ENCODE measurements at regions not wholly inside any gene's neighbourhood (a gene's known extent, or its start where the extent isn't known, plus 50 kb on each side); places are given as distances from the start of the nearest gene placed in this dataset.

DNA sequence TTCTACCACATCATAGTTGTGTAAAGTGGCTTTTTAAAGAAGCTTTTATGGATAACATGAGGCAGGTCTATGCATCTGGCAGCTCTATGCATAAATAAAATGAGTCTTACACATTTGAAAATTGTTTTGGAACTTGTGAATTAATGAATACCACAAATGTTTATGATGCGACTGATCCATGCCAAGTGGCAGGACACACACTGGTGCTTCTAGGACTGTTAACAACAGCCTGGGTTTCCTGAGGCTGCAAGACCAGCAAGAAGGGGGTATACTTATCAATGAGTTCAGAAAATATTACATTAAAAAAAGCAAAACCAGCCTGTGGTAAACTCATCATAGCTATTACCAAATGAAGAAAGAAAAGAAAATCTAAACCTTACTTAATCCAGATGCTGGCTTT lies 212.9 kb upstream of the PDE10A start:
- H3K36me3 ChIP-seq (ENCODE audit: control insufficient read depth in 2 of 2, insufficient read depth in 1 of 2, low read length in 2 of 2), result no peaks in the 10 kb centered on the region
- TF ChIP-seq ZIC2 (tag by site-specific recombination; IDR thresholded peaks at IDR 0.05), result no peak
- no peak for TF ChIP-seq ZNF707 (tag by site-specific recombination; IDR thresholded peaks at IDR 0.05)
- no peak for TF ChIP-seq FEZF1 (tag by site-specific recombination; IDR thresholded peaks at IDR 0.05)
- no peak for TF ChIP-seq ZNF785 (tag by site-specific recombination; IDR thresholded peaks at IDR 0.05)
- no peak for TF ChIP-seq ZNF747 (tag by site-specific recombination; IDR thresholded peaks at IDR 0.05)
- TF ChIP-seq, protein P1, sequence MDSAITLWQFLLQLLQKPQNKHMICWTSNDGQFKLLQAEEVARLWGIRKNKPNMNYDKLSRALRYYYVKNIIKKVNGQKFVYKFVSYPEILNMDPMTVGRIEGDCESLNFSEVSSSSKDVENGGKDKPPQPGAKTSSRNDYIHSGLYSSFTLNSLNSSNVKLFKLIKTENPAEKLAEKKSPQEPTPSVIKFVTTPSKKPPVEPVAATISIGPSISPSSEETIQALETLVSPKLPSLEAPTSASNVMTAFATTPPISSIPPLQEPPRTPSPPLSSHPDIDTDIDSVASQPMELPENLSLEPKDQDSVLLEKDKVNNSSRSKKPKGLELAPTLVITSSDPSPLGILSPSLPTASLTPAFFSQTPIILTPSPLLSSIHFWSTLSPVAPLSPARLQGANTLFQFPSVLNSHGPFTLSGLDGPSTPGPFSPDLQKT (IDR thresholded peaks at IDR 0.05; ENCODE audit: borderline replicate concordance, low read depth, low read length), result no peak
- TF ChIP-seq KLF8 (tag by site-specific recombination; IDR thresholded peaks at IDR 0.05), result no peak
- no peak for TF ChIP-seq ZNF202 (tag by site-specific recombination; IDR thresholded peaks at IDR 0.05; ENCODE audit: borderline replicate concordance)
- no peak for TF ChIP-seq GFI1B (tag by site-specific recombination; IDR thresholded peaks at IDR 0.05)
- TF ChIP-seq ZNF654 (tag by site-specific recombination; IDR thresholded peaks at IDR 0.05; ENCODE audit: low read depth), result no peak
- TF ChIP-seq HOXC10 (CRISPR knock-in tag; IDR thresholded peaks at IDR 0.05), result no peak
- TF ChIP-seq ZNF510 (tag by site-specific recombination; IDR thresholded peaks at IDR 0.05; ENCODE audit: insufficient replicate concordance), result no peak
- TF ChIP-seq ZNF501 (tag by site-specific recombination; IDR thresholded peaks at IDR 0.05), result no peak
- H3K4me3 ChIP-seq (ENCODE audit: low read depth, low read length), result no peak overlapping the region
- no peaks in the 10 kb centered on the region for H3K9me3 ChIP-seq (ENCODE audit: control insufficient read depth, insufficient read depth, low read depth, low read length)
- no peak overlapping the region for H3K27ac ChIP-seq (ENCODE audit: extremely low read depth, low read depth, low read length)
- H3K4me1 ChIP-seq (ENCODE audit: control insufficient read depth, insufficient read depth, low read length), result no peaks in the 10 kb centered on the region
- CTCF ChIA-PET, result interaction anchor here (1.0 to 2.4 kb wide), 2 partner anchors 9 to 222 kb away, joined by 3 to 15 read pairs; no protein-coding TSS in a partner anchor
- POLR2A ChIA-PET, result no interaction called here

DNA sequence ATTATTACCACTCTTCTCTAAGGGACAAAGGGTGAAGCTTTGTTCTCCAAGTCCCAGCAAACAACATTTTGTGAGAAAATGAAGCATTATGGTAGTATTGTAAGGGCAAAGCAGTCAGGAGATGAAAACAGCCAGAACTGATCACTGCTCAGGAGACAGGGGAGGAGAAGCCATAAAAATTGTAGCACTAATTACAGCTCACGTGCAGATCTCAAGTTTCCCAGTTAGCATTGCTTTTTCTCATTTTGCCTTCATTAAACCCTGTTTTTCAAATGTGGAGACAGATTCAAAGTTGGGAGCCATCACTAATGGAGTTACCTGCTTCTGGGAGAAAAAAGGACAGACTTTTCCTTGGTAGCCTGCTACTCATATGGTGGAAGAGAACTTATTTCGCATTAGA lies 210.9 kb upstream of the PDE10A start:
- Histone ChIP-seq H3K9me3 (ENCODE audit: control insufficient read depth, insufficient read depth, low read depth, low read length) (no peaks in the 10 kb centered on the region), H3K36me3 (ENCODE audit: control insufficient read depth in 2 of 2, insufficient read depth in 1 of 2, low read length in 2 of 2) (no peaks in the 10 kb centered on the region), H3K4me1 (ENCODE audit: control insufficient read depth, insufficient read depth, low read length) (no peaks in the 10 kb centered on the region), H3K4me3 (ENCODE audit: low read depth, low read length) (no peak overlapping the region), H3K27ac (ENCODE audit: extremely low read depth, low read depth, low read length) (no peak overlapping the region)
- POLR2A ChIA-PET, result no interaction called here
- TF ChIP-seq WT1 (tag by site-specific recombination; IDR thresholded peaks at IDR 0.05) (0 out of 2 replicates have a peak, but pooled peaks have one; percentile 24), ZNF416 (tag by site-specific recombination; IDR thresholded peaks at IDR 0.05) (no peak)
- TF ChIP-seq, protein P2, sequence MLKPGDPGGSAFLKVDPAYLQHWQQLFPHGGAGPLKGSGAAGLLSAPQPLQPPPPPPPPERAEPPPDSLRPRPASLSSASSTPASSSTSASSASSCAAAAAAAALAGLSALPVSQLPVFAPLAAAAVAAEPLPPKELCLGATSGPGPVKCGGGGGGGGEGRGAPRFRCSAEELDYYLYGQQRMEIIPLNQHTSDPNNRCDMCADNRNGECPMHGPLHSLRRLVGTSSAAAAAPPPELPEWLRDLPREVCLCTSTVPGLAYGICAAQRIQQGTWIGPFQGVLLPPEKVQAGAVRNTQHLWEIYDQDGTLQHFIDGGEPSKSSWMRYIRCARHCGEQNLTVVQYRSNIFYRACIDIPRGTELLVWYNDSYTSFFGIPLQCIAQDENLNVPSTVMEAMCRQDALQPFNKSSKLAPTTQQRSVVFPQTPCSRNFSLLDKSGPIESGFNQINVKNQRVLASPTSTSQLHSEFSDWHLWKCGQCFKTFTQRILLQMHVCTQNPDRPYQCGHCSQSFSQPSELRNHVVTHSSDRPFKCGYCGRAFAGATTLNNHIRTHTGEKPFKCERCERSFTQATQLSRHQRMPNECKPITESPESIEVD (tag by site-specific recombination; IDR thresholded peaks at IDR 0.05), result peak; percentile 42; the same call in 1 of the 2 replicates
- CTCF ChIA-PET, result interaction anchor here (0.5 to 1.4 kb wide), 5 partner anchors 8 to 423 kb away, joined by 3 to 6 read pairs (median 3); no protein-coding TSS in a partner anchor

DNA sequence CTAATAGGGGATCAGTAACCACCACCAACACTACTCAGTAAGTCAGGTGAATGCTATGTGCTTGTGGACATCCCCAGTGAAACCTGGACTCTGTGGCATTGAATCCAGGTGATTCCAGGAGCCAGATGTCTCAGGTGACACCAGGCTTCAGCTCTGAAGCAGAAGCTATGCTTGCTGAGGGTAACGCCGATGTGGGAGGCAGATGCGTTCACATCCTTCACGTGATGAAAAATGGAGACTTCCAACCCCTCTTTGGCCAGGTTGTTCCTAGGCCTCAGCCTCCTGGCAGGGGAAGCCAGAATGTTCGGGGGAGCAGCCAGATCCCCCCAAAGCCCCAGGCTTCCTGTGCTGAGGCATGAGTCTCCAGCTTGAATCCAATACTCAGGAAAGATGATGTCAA lies 209.8 kb upstream of the PDE10A start:
- no peaks in the 10 kb centered on the region for H3K4me1 ChIP-seq (ENCODE audit: control insufficient read depth, insufficient read depth, low read length)
- H3K36me3 ChIP-seq (ENCODE audit: control insufficient read depth in 2 of 2, insufficient read depth in 1 of 2, low read length in 2 of 2), result no peaks in the 10 kb centered on the region
- no peaks in the 10 kb centered on the region for H3K9me3 ChIP-seq (ENCODE audit: control insufficient read depth, insufficient read depth, low read depth, low read length)
- POLR2A ChIA-PET, result no interaction called here
- no peak for TF ChIP-seq HOXC10 (CRISPR knock-in tag; IDR thresholded peaks at IDR 0.05)
- no peak for TF ChIP-seq ZFP41 (tag by site-specific recombination; IDR thresholded peaks at IDR 0.05; ENCODE audit: borderline replicate concordance)
- TF ChIP-seq ZNF837 (tag by site-specific recombination; IDR thresholded peaks at IDR 0.05), result no peak
- TF ChIP-seq ZNF266 (tag by site-specific recombination; IDR thresholded peaks at IDR 0.05; ENCODE audit: low read depth), result no peak
- no peak for TF ChIP-seq KLF8 (tag by site-specific recombination; IDR thresholded peaks at IDR 0.05)
- no peak for TF ChIP-seq ZBTB20 (tag by site-specific recombination; IDR thresholded peaks at IDR 0.05)
- TF ChIP-seq, protein P3, sequence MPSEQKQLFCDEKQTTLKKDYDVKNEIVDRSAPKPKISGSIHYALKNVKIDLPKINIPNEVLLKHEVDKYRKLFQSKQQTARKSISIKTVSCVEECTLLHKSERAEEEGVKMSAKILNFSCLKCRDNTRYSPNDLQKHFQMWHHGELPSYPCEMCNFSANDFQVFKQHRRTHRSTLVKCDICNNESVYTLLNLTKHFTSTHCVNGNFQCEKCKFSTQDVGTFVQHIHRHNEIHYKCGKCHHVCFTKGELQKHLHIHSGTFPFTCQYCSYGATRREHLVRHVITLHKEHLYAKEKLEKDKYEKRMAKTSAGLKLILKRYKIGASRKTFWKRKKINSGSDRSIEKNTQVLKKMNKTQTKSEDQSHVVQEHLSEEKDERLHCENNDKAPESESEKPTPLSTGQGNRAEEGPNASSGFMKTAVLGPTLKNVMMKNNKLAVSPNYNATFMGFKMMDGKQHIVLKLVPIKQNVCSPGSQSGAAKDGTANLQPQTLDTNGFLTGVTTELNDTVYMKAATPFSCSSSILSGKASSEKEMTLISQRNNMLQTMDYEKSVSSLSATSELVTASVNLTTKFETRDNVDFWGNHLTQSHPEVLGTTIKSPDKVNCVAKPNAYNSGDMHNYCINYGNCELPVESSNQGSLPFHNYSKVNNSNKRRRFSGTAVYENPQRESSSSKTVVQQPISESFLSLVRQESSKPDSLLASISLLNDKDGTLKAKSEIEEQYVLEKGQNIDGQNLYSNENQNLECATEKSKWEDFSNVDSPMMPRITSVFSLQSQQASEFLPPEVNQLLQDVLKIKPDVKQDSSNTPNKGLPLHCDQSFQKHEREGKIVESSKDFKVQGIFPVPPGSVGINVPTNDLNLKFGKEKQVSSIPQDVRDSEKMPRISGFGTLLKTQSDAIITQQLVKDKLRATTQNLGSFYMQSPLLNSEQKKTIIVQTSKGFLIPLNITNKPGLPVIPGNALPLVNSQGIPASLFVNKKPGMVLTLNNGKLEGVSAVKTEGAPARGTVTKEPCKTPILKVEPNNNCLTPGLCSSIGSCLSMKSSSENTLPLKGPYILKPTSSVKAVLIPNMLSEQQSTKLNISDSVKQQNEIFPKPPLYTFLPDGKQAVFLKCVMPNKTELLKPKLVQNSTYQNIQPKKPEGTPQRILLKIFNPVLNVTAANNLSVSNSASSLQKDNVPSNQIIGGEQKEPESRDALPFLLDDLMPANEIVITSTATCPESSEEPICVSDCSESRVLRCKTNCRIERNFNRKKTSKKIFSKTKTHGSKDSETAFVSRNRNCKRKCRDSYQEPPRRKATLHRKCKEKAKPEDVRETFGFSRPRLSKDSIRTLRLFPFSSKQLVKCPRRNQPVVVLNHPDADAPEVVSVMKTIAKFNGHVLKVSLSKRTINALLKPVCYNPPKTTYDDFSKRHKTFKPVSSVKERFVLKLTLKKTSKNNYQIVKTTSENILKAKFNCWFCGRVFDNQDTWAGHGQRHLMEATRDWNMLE (tag by site-specific recombination; conservative IDR thresholded peaks at IDR 0.05; ENCODE audit: low read depth), result no peak
- no peak for TF ChIP-seq ZNF530 (tag by site-specific recombination; IDR thresholded peaks at IDR 0.05; ENCODE audit: low read depth)
- no peak for TF ChIP-seq ZNF132 (tag by site-specific recombination; IDR thresholded peaks at IDR 0.05; ENCODE audit: borderline replicate concordance)
- H3K27ac ChIP-seq (ENCODE audit: extremely low read depth, low read depth, low read length), result no peak overlapping the region
- CTCF ChIA-PET, result interaction anchor here (0.6 to 1.4 kb wide), 4 partner anchors 13 to 224 kb away, joined by 3 to 6 read pairs (median 4); no protein-coding TSS in a partner anchor
- H3K4me3 ChIP-seq (ENCODE audit: low read depth, low read length), result no peak overlapping the region

Data from HEK293 (cell line).